ENCODE measurements at regions not wholly inside any gene's neighbourhood (a gene's known extent, or its start where the extent isn't known, plus 50 kb on each side); places are given as distances from the start of the nearest gene placed in this dataset.

- TF ChIP-seq CTCF (IDR thresholded peaks at IDR 0.05; ENCODE audit: control extremely low read depth, extremely low read depth): no peak
- no peak for ATAC-seq (ENCODE audit: insufficient read depth, low FRiP score)
Observed at GRCh38 chr4:121551271-121551670, 145.5 kb downstream of the ANXA5 start.

GRCh38 chr4:121541696-121542095, 155.1 kb downstream of the ANXA5 start:
- ATAC-seq (ENCODE audit: insufficient read depth, low FRiP score) (no peak), DNase-seq (no peak)
- WGBS, 2 donors: 45 to 67% methylated on average over 2 of the region's 2 CpGs
- Histone ChIP-seq H3K9me3 (ENCODE audit: control insufficient read depth in 4 of 4, insufficient read depth in 3 of 4, low read length in 3 of 4) (no peaks in the 10 kb centered on the region), H3K36me3 (ENCODE audit: control insufficient read depth in 4 of 4, insufficient read depth in 4 of 4, low read length in 4 of 4) (no peaks in the 10 kb centered on the region), H3K4me3 (no peak overlapping the region), H3K27me3 (ENCODE audit: control insufficient read depth in 3 of 3, insufficient read depth in 3 of 3, low read length in 2 of 3) (no peaks in the 10 kb centered on the region), H3K27ac (ENCODE audit: low read depth in 1 of 2, low read length in 1 of 2) (no peak overlapping the region), H3K4me1 (ENCODE audit: control insufficient read depth in 5 of 5, insufficient read depth in 5 of 5, low read length in 5 of 5) (no peaks in the 10 kb centered on the region), H3K9ac (ENCODE audit: insufficient read depth in 1 of 2, low read length in 2 of 2) (no peak overlapping the region)
- TF ChIP-seq CTCF (IDR thresholded peaks at IDR 0.05; ENCODE audit: control extremely low read depth, extremely low read depth): no peak

More at GRCh38 chr4:121551271-121551670, 145.5 kb downstream of the ANXA5 start:
- no peak for DNase-seq
- H3K9ac ChIP-seq (ENCODE audit: insufficient read depth in 1 of 2, low read length in 2 of 2): no peak overlapping the region
- H3K27me3 ChIP-seq (ENCODE audit: control insufficient read depth in 3 of 3, insufficient read depth in 3 of 3, low read length in 2 of 3): no peaks in the 10 kb centered on the region
- H3K4me3 ChIP-seq: no peak overlapping the region
- peak overlapping the region in 1 of 2 donors; percentile 47 for H3K27ac ChIP-seq (ENCODE audit: low read depth in 1 of 2, low read length in 1 of 2)
- no peaks in the 10 kb centered on the region for H3K36me3 ChIP-seq (ENCODE audit: control insufficient read depth in 4 of 4, insufficient read depth in 4 of 4, low read length in 4 of 4)
- peaks cover 0 to 8% (median 3%) of the 10 kb centered on the region in 5 donors for H3K4me1 ChIP-seq (ENCODE audit: control insufficient read depth in 5 of 5, insufficient read depth in 5 of 5, low read length in 5 of 5)
- WGBS, 2 donors: 95 to 97% methylated on average over 1 of the region's 1 CpG
- peaks cover 0 to 6% (median 0%) of the 10 kb centered on the region in 4 donors for H3K9me3 ChIP-seq (ENCODE audit: control insufficient read depth in 4 of 4, insufficient read depth in 3 of 4, low read length in 3 of 4)

GRCh38 chr4:121535351-121535750, 154.5 kb upstream of the QRFPR start:
- H3K4me3 ChIP-seq: no peak overlapping the region
- no peaks in the 10 kb centered on the region for H3K36me3 ChIP-seq (ENCODE audit: control insufficient read depth in 4 of 4, insufficient read depth in 4 of 4, low read length in 4 of 4)
- H3K9ac ChIP-seq (ENCODE audit: insufficient read depth in 1 of 2, low read length in 2 of 2): no peak overlapping the region
- ATAC-seq (ENCODE audit: insufficient read depth, low FRiP score) (no peak), DNase-seq (no peak)
- no peak for TF ChIP-seq CTCF (IDR thresholded peaks at IDR 0.05; ENCODE audit: control extremely low read depth, extremely low read depth)
- no peak overlapping the region for H3K27ac ChIP-seq (ENCODE audit: low read depth in 1 of 2, low read length in 1 of 2)
- H3K27me3 ChIP-seq (ENCODE audit: control insufficient read depth in 3 of 3, insufficient read depth in 3 of 3, low read length in 2 of 3): no peaks in the 10 kb centered on the region
- no peaks in the 10 kb centered on the region for H3K4me1 ChIP-seq (ENCODE audit: control insufficient read depth in 5 of 5, insufficient read depth in 5 of 5, low read length in 5 of 5)
- H3K9me3 ChIP-seq (ENCODE audit: control insufficient read depth in 4 of 4, insufficient read depth in 3 of 4, low read length in 3 of 4): no peaks in the 10 kb centered on the region

- 69 to 82% methylated on average over 2 of the region's 2 CpGs for WGBS, 2 donors
- DNase-seq: peak in 2 of 3 donors; percentile 25 to 48
- H3K27me3 ChIP-seq (ENCODE audit: control insufficient read depth in 3 of 3, insufficient read depth in 3 of 3, low read length in 2 of 3): no peaks in the 10 kb centered on the region
- no peaks in the 10 kb centered on the region for H3K9me3 ChIP-seq (ENCODE audit: control insufficient read depth in 4 of 4, insufficient read depth in 3 of 4, low read length in 3 of 4)
- no peak for TF ChIP-seq CTCF (IDR thresholded peaks at IDR 0.05; ENCODE audit: control extremely low read depth, extremely low read depth)
- no peaks in the 10 kb centered on the region for H3K36me3 ChIP-seq (ENCODE audit: control insufficient read depth in 4 of 4, insufficient read depth in 4 of 4, low read length in 4 of 4)
- H3K9ac ChIP-seq (ENCODE audit: insufficient read depth in 1 of 2, low read length in 2 of 2): no peak overlapping the region
- ATAC-seq (ENCODE audit: insufficient read depth, low FRiP score): no peak
- no peak overlapping the region for H3K4me3 ChIP-seq
- no peak overlapping the region for H3K27ac ChIP-seq (ENCODE audit: low read depth in 1 of 2, low read length in 1 of 2)
- H3K4me1 ChIP-seq (ENCODE audit: control insufficient read depth in 5 of 5, insufficient read depth in 5 of 5, low read length in 5 of 5): peaks cover 0 to 4% (median 0%) of the 10 kb centered on the region in 5 donors
Observed at GRCh38 chr4:121534187-121534586, 153.4 kb upstream of the QRFPR start.

Data from lung (tissue), 11 donors.